ENCODE measurements at regions not wholly inside any gene's neighbourhood (a gene's known extent, or its start where the extent isn't known, plus 50 kb on each side); places are given as distances from the start of the nearest gene placed in this dataset.
"Not testable (repeated sequence)": the region's sequence is repeated elsewhere in the genome, so short reads cannot be mapped to it uniquely, and the experiment has no call there.

DNA sequence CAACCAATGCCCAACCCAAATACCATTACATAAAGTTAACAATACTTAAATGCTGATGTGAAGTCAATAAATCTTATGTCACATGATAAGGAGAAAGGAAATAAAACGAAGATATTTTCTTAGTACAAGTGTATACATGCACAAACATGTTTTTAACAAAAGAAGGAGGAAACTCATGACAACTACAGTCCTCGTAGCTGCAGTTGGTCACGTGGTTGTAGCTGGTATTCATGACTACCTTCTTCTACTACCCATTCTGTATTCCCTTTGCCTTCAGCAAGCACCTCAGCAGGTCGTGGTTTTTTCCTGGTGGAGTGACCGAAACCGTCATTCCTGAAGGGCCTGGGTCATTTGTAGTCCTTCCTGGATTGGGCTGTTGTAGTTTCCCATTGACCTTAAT is 411.1 kb downstream of the RWDD3 start:
- not testable (repeated sequence) for H3K4me1 ChIP-seq (ENCODE audit: control insufficient read depth, insufficient read depth, low read length); H3K36me3 ChIP-seq (ENCODE audit: control insufficient read depth, insufficient read depth, low read length); H3K4me3 ChIP-seq (ENCODE audit: insufficient read depth, low read depth, low read length); H3K27me3 ChIP-seq (ENCODE audit: control insufficient read depth, insufficient read depth, low read length, poor library complexity, severe bottlenecking); H3K9me3 ChIP-seq (ENCODE audit: control insufficient read depth, low read length); H3K27ac ChIP-seq (ENCODE audit: insufficient read depth, low read depth, low read length, poor library complexity, severe bottlenecking)
- WGBS, 2 experiments: 90 to 95% methylated on average over 5 to 6 of the region's 6 CpGs

DNA sequence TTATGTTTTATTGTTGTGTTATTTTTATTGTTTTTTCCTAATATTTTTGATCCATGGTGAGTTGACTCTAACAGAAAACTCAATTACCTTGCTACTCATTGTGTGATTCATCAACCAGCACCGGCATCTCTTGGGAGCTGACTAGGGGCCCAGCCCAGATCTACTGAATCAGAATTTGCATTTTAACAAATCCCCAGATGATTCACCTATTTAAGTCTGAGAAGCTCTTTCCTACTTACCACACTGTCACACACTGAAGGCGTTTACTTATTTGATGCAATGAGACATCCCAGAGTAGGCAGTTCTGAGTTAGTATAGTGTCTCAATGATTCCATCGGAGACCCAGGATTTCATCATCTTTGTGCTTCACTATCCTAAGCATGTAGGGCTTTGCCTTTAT is 416.6 kb downstream of the RWDD3 start:
- Histone ChIP-seq H3K27ac (ENCODE audit: insufficient read depth, low read depth, low read length, poor library complexity, severe bottlenecking) (no peak overlapping the region), H3K4me3 (ENCODE audit: insufficient read depth, low read depth, low read length) (no peak overlapping the region), H3K9me3 (ENCODE audit: control insufficient read depth, low read length) (no peaks in the 10 kb centered on the region), H3K36me3 (ENCODE audit: control insufficient read depth, insufficient read depth, low read length) (no peaks in the 10 kb centered on the region), H3K27me3 (ENCODE audit: control insufficient read depth, insufficient read depth, low read length, poor library complexity, severe bottlenecking) (no peaks in the 10 kb centered on the region), H3K4me1 (ENCODE audit: control insufficient read depth, insufficient read depth, low read length) (peaks cover 3% of the 10 kb centered on the region)
- WGBS, 2 experiments: 90 to 92% methylated on average over 3 of the region's 3 CpGs

DNA sequence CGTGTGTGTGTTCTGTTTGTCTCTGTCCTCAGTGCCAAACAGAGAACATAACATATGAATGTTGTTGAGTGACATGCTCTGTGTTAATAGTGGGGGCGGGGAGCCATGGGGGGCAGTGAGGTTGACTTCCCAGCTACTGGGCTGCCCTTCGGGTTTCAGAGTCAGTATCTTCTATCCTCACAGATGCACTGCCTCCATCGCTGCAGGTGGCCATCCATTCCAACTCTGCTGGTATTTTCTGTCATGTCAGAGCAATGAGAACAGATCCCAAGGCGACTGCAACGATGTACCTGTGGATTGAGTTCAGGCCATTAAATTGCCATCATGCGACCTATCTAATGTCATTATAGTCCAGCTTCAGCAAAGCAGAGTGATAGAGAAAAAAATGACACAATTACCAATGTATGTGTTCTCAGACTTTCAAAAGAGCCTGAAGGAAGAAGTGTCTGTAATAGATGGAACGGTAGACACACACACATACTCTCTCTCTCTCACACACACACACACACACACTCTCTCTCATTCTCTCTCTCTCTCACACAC is 418.5 kb downstream of the RWDD3 start:
- no peak overlapping the region for H3K27ac ChIP-seq (ENCODE audit: insufficient read depth, low read depth, low read length, poor library complexity, severe bottlenecking)
- peaks cover 3% of the 10 kb centered on the region for H3K4me1 ChIP-seq (ENCODE audit: control insufficient read depth, insufficient read depth, low read length)
- H3K4me3 ChIP-seq (ENCODE audit: insufficient read depth, low read depth, low read length): no peak overlapping the region
- H3K36me3 ChIP-seq (ENCODE audit: control insufficient read depth, insufficient read depth, low read length): no peaks in the 10 kb centered on the region
- H3K9me3 ChIP-seq (ENCODE audit: control insufficient read depth, low read length): no peaks in the 10 kb centered on the region
- WGBS, 2 experiments: 78 to 80% methylated on average over 7 to 8 of the region's 8 CpGs
- H3K27me3 ChIP-seq (ENCODE audit: control insufficient read depth, insufficient read depth, low read length, poor library complexity, severe bottlenecking): no peaks in the 10 kb centered on the region

DNA sequence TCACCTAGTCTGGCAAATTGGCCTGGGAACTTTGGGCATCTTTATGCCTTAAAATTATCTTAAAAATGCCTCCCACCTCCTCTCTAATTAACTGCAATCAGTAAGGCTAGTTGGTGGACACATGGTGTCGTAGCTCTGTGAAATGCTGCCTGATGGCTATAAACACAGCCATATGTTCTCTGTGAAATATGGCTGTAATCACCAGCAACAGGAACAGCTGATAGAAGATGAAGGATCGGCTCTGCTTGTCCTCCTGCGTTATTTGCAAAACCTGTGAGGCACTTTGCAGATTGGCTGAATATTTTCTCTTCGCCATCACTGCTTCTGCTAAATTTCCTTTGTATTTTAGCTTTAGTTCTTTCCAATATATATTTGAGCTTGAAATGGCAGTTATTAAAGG is 419.6 kb downstream of the RWDD3 start:
- H3K4me1 ChIP-seq (ENCODE audit: control insufficient read depth, insufficient read depth, low read length): peaks cover 3% of the 10 kb centered on the region
- H3K27ac ChIP-seq (ENCODE audit: insufficient read depth, low read depth, low read length, poor library complexity, severe bottlenecking): no peak overlapping the region
- H3K9me3 ChIP-seq (ENCODE audit: control insufficient read depth, low read length): no peaks in the 10 kb centered on the region
- whole genome bisulfite sequencing, 2 experiments: 95 to 97% methylated on average over 4 of the region's 4 CpGs
- H3K4me3 ChIP-seq (ENCODE audit: insufficient read depth, low read depth, low read length): no peak overlapping the region
- no peaks in the 10 kb centered on the region for H3K36me3 ChIP-seq (ENCODE audit: control insufficient read depth, insufficient read depth, low read length)
- no peaks in the 10 kb centered on the region for H3K27me3 ChIP-seq (ENCODE audit: control insufficient read depth, insufficient read depth, low read length, poor library complexity, severe bottlenecking)

DNA sequence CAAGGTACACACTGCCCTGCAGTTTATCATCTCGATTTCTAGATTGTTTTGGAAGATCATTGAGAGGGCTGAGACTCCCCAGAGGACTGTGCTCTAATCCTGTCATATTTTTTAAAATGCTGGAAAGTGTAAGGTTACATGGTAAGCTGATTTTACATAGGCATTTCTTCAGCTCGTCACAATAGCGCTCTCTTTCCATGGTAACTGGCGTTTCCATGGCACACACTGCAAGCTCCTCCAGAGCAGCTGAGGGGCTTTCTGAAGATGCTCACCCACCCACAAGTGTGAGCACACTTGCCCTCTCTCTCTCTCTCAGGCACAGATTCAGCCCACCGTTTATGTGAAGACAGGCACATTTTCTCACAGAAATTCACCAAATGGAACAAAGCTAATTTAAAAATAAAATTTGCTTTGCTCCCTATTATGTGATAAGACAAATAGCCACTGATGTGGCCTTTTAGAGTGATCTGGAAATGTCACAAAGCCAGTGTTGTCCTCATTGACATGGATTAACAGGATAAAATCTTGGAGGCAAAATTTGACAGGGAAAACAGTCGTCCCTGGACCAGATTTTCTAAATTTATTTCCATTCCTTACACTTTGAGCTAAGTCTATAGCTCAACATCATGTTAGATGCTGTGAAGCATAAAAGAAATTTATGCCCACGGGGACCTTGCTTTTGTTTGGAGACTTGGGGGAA is 421.5 kb downstream of the RWDD3 start:
- no peak overlapping the region for H3K4me3 ChIP-seq (ENCODE audit: insufficient read depth, low read depth, low read length)
- no peaks in the 10 kb centered on the region for H3K36me3 ChIP-seq (ENCODE audit: control insufficient read depth, insufficient read depth, low read length)
- no peak overlapping the region for H3K27ac ChIP-seq (ENCODE audit: insufficient read depth, low read depth, low read length, poor library complexity, severe bottlenecking)
- no peaks in the 10 kb centered on the region for H3K9me3 ChIP-seq (ENCODE audit: control insufficient read depth, low read length)
- peaks cover 3% of the 10 kb centered on the region for H3K4me1 ChIP-seq (ENCODE audit: control insufficient read depth, insufficient read depth, low read length)
- WGBS, 2 experiments: 88 to 92% methylated on average over 6 to 7 of the region's 7 CpGs
- H3K27me3 ChIP-seq (ENCODE audit: control insufficient read depth, insufficient read depth, low read length, poor library complexity, severe bottlenecking): no peaks in the 10 kb centered on the region

DNA sequence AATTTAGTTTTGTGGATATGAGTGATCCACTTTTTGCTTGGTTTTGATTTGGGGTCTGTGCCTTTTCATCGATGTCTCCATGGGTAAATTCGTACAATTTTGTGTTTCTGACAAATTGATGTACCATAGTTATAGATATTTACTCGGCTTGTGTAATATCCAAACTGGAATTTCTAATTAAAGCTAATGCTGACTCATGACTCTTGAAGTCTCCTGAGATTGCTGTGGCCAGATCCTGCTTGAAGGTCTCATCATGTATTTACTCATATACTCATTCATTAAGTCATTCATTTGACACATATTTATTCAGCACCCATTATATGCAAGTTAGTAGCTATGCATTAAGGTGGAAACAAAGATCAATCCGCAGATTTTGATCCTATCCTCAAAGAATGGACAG is 423.2 kb downstream of the RWDD3 start:
- no peaks in the 10 kb centered on the region for H3K36me3 ChIP-seq (ENCODE audit: control insufficient read depth, insufficient read depth, low read length)
- H3K9me3 ChIP-seq (ENCODE audit: control insufficient read depth, low read length): no peaks in the 10 kb centered on the region
- no peak overlapping the region for H3K27ac ChIP-seq (ENCODE audit: insufficient read depth, low read depth, low read length, poor library complexity, severe bottlenecking)
- no peak overlapping the region for H3K4me3 ChIP-seq (ENCODE audit: insufficient read depth, low read depth, low read length)
- WGBS, 2 experiments: 91 to 97% methylated on average over 4 of the region's 4 CpGs
- H3K4me1 ChIP-seq (ENCODE audit: control insufficient read depth, insufficient read depth, low read length): peaks cover 3% of the 10 kb centered on the region
- H3K27me3 ChIP-seq (ENCODE audit: control insufficient read depth, insufficient read depth, low read length, poor library complexity, severe bottlenecking): no peaks in the 10 kb centered on the region

DNA sequence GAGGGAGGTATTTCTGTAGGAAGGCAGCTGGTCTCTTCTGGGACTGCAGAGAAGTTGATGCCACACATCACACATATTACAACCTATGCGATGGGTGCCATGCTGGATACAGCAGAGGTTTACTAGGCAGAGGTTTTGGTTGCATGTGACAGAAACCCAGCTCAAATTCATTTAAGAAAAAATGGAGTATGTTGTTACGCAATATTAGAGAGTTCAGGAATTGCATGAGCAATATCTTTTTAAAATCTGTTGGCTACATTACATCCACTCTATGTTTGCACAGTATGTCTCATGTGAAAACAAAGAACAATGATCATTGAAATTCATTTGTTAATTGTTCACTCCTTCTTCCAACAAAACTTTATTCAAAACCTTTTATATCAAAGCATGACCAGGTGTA is 425.2 kb downstream of the RWDD3 start:
- Histone ChIP-seq H3K27me3 (ENCODE audit: control insufficient read depth, insufficient read depth, low read length, poor library complexity, severe bottlenecking) (no peaks in the 10 kb centered on the region), H3K9me3 (ENCODE audit: control insufficient read depth, low read length) (no peaks in the 10 kb centered on the region), H3K27ac (ENCODE audit: insufficient read depth, low read depth, low read length, poor library complexity, severe bottlenecking) (no peak overlapping the region), H3K4me3 (ENCODE audit: insufficient read depth, low read depth, low read length) (no peak overlapping the region), H3K4me1 (ENCODE audit: control insufficient read depth, insufficient read depth, low read length) (peaks cover 3% of the 10 kb centered on the region), H3K36me3 (ENCODE audit: control insufficient read depth, insufficient read depth, low read length) (no peaks in the 10 kb centered on the region)
- WGBS, 2 experiments: 97 to 100% methylated on average over 1 to 2 of the region's 2 CpGs

DNA sequence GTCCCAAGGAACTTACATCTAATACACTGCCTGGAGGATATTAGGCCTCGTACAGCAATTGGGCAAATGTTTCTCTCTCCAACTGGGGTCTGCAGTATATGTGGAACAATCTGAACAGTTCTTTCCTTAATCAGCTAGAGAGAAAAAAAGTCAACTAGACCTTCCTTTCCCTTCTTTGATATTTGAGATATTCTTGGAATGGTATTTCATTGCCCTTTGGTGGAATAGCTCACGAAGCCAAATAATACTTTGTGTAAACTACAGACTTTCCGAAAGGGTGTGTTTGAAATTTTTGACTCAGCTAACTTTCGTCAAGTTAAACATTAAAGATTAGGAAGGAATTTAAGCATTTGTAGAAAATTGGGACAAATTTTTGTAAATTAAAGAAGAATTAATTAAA is 425.6 kb downstream of the RWDD3 start:
- H3K9me3 ChIP-seq (ENCODE audit: control insufficient read depth, low read length): no peaks in the 10 kb centered on the region
- no peak overlapping the region for H3K27ac ChIP-seq (ENCODE audit: insufficient read depth, low read depth, low read length, poor library complexity, severe bottlenecking)
- 92 to 94% methylated on average over 4 of the region's 4 CpGs for WGBS, 2 experiments
- H3K27me3 ChIP-seq (ENCODE audit: control insufficient read depth, insufficient read depth, low read length, poor library complexity, severe bottlenecking): no peaks in the 10 kb centered on the region
- no peak overlapping the region for H3K4me3 ChIP-seq (ENCODE audit: insufficient read depth, low read depth, low read length)
- H3K36me3 ChIP-seq (ENCODE audit: control insufficient read depth, insufficient read depth, low read length): no peaks in the 10 kb centered on the region
- peaks cover 3% of the 10 kb centered on the region for H3K4me1 ChIP-seq (ENCODE audit: control insufficient read depth, insufficient read depth, low read length)

DNA sequence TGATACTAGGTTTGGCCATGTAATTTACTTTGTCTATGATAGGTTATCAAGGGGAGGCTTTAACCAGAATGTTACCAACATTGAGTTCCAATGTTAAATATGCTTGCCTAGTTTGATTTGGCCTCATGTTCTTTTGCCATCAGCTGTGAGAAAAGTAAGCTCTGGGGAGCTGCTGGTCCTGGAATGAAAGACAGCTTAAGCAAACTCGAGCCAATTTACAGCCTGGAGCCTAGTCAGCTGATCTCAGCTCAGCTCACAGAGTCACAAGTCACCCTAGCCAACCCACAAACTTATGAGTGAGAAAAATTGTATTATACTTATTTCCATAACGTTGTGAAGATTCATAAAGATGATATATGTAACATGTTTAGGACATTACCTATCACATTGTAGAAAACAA is 426.7 kb downstream of the RWDD3 start:
- Histone ChIP-seq H3K4me1 (ENCODE audit: control insufficient read depth, insufficient read depth, low read length) (no peaks in the 10 kb centered on the region), H3K27me3 (ENCODE audit: control insufficient read depth, insufficient read depth, low read length, poor library complexity, severe bottlenecking) (no peaks in the 10 kb centered on the region), H3K36me3 (ENCODE audit: control insufficient read depth, insufficient read depth, low read length) (no peaks in the 10 kb centered on the region), H3K4me3 (ENCODE audit: insufficient read depth, low read depth, low read length) (no peak overlapping the region), H3K9me3 (ENCODE audit: control insufficient read depth, low read length) (no peaks in the 10 kb centered on the region), H3K27ac (ENCODE audit: insufficient read depth, low read depth, low read length, poor library complexity, severe bottlenecking) (no peak overlapping the region)
- WGBS, 2 experiments: 93 to 100% methylated on average over 1 of the region's 2 CpGs

DNA sequence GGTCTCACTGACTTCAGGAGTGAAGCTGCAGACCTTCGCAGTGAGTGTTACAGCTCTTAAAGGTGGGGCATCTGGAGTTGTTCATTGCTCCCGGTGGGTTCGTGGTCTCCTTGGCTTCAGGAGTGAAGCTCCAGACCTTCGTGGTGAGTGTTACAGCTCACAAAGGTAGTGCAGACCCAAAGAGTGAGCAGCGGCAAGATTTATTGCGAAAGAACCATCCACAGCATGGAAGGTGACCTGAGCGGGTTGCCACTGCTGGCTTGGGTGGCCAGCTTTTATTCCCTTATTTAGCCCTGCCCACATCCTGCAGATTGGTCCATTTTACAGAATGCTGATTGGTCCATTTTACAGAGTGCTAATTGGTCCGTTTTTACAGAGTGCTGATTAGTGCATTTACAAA is 429.5 kb downstream of the RWDD3 start:
- H3K4me3 ChIP-seq (ENCODE audit: insufficient read depth, low read depth, low read length); H3K27me3 ChIP-seq (ENCODE audit: control insufficient read depth, insufficient read depth, low read length, poor library complexity, severe bottlenecking); H3K36me3 ChIP-seq (ENCODE audit: control insufficient read depth, insufficient read depth, low read length); H3K4me1 ChIP-seq (ENCODE audit: control insufficient read depth, insufficient read depth, low read length); H3K9me3 ChIP-seq (ENCODE audit: control insufficient read depth, low read length); H3K27ac ChIP-seq (ENCODE audit: insufficient read depth, low read depth, low read length, poor library complexity, severe bottlenecking): not testable (repeated sequence)
- 92% methylated on average over 8 of the region's 8 CpGs for WGBS, 2 experiments

DNA sequence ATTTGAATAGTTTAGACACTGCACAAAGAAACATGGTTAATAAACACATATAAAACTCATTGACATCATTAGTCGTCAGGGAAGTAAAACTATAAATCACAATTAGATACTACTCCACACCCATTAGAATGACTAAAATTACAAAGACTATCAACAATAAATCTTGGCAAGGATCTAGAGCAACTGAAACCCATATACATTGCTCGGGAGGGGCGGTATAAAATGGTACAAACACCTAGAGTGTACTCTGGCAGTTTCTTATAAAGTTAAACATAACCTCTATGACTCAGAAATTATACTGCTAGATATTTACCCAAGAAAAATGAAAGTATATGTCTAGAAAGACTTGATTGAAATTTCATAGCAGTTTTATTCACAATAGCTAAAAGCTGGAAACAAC is 434.2 kb downstream of the RWDD3 start:
- 89 to 97% methylated on average over 3 of the region's 3 CpGs for WGBS, 2 experiments
- Histone ChIP-seq H3K27ac (ENCODE audit: insufficient read depth, low read depth, low read length, poor library complexity, severe bottlenecking) (no peak overlapping the region), H3K4me3 (ENCODE audit: insufficient read depth, low read depth, low read length) (no peak overlapping the region), H3K27me3 (ENCODE audit: control insufficient read depth, insufficient read depth, low read length, poor library complexity, severe bottlenecking) (no peaks in the 10 kb centered on the region), H3K36me3 (ENCODE audit: control insufficient read depth, insufficient read depth, low read length) (no peaks in the 10 kb centered on the region), H3K9me3 (ENCODE audit: control insufficient read depth, low read length) (no peaks in the 10 kb centered on the region), H3K4me1 (ENCODE audit: control insufficient read depth, insufficient read depth, low read length) (no peaks in the 10 kb centered on the region)

Measured in ectodermal cell (in vitro differentiated cells).